CD14-positive monocyte (primary cell): ENCODE measurements at regions not wholly inside any gene's neighbourhood (a gene's known extent, or its start where the extent isn't known, plus 50 kb on each side); places are given as distances from the start of the nearest gene placed in this dataset.

Experiments
- DNase-seq, 3 donors: peaks; one replicate each; pipeline ENCODE4 v3.0.0-alpha.2; 2011 to 2022
- H2AFZ ChIP-seq: 2 replicates; pipeline ENCODE4 v1.6.0; 2012; ENCODE audit warnings: mild to moderate bottlenecking, low read depth, low read length, inconsistent platforms; ENCODE audit not compliant: insufficient read depth, poor library complexity, severe bottlenecking
- H3K27ac ChIP-seq, 2 donors: 1 replicate in 1 of 2; 2 replicates in 1 of 2; pipeline ENCODE4 v1.5.1; 2012 to 2013; ENCODE audit warnings: low read length in 2 of 2, control low read depth in 1 of 2, inconsistent platforms in 1 of 2, low read depth in 1 of 2, mild to moderate bottlenecking in 1 of 2
- H3K27me3 ChIP-seq, 2 donors: one replicate each; pipeline versions ENCODE4 v1.6.0 to v1.6.1; 2011 to 2013; ENCODE audit warnings: low read length in 2 of 2; ENCODE audit not compliant: control insufficient read depth in 2 of 2, insufficient read depth in 2 of 2
- H3K36me3 ChIP-seq, 2 donors: replicated peaks in 1 of 2; 1 replicate in 1 of 2; 2 replicates in 1 of 2; pipeline versions ENCODE4 v1.5.1 to v1.6.1; 2012 to 2013; ENCODE audit warnings: low read length in 2 of 2, control low read depth in 1 of 2, inconsistent platforms in 1 of 2, mild to moderate bottlenecking in 1 of 2; ENCODE audit not compliant: insufficient read depth in 2 of 2, control insufficient read depth in 1 of 2
- H3K4me1 ChIP-seq, 2 donors: 1 replicate in 1 of 2; 2 replicates in 1 of 2; pipeline versions ENCODE4 v1.5.1 to v1.6.1; 2012 to 2013; ENCODE audit warnings: low read length in 2 of 2, control low read depth in 1 of 2, inconsistent platforms in 1 of 2, mild to moderate bottlenecking in 1 of 2, moderate library complexity in 1 of 2; ENCODE audit not compliant: insufficient read depth in 2 of 2, control insufficient read depth in 1 of 2
- H3K4me2 ChIP-seq: replicated peaks from 2 replicates; pipeline ENCODE3; 2012; ENCODE audit warnings: low read length, moderate library complexity, mild to moderate bottlenecking; ENCODE audit not compliant: poor library complexity, severe bottlenecking; ENCODE audit errors: extremely low read depth
- H3K4me3 ChIP-seq, 3 experiments: fragments of 200-600 bp in 1 of 3; sonication (generic) in 1 of 3; replicated peaks in 1 of 3; 1 replicate in 2 of 3; 2 replicates in 1 of 3; pipeline ENCODE4 v1.5.1; 2011 to 2013; ENCODE audit warnings: low read length in 3 of 3, mild to moderate bottlenecking in 3 of 3, control low read depth in 2 of 3, low read depth in 2 of 3, inconsistent platforms in 1 of 3, moderate library complexity in 1 of 3
- H3K79me2 ChIP-seq: 2 replicates; pipeline ENCODE4 v1.6.0; 2012; ENCODE audit warnings: mild to moderate bottlenecking, control low read depth, inconsistent platforms, low read length, moderate library complexity; ENCODE audit not compliant: insufficient read depth
- H3K9ac ChIP-seq: 2 replicates; pipeline ENCODE4 v1.6.0; 2017; ENCODE audit warnings: low read length, mild to moderate bottlenecking; ENCODE audit not compliant: insufficient read depth, poor library complexity, severe bottlenecking
- H3K9me3 ChIP-seq, 2 donors: replicated peaks in 1 of 2; 1 replicate in 1 of 2; 2 replicates in 1 of 2; pipeline versions ENCODE4 v1.5.1 to v1.6.1; 2012 to 2013; ENCODE audit warnings: low read length in 2 of 2, control low read depth in 1 of 2; ENCODE audit not compliant: control insufficient read depth in 1 of 2, insufficient read depth in 1 of 2
- H4K20me1 ChIP-seq: 2 replicates; pipeline ENCODE4 v1.6.0; 2012; ENCODE audit warnings: mild to moderate bottlenecking, low read length, control low read depth, moderate library complexity; ENCODE audit not compliant: insufficient read depth
- H3K27ac Mint-ChIP-seq, 7 donors: one replicate each; pipeline ENCODE4 v1.8.0; 2020; ENCODE audit warnings: mild to moderate bottlenecking in 7 of 7, mixed read lengths in 7 of 7, moderate library complexity in 6 of 7, inconsistent platforms in 2 of 7
- H3K27me3 Mint-ChIP-seq, 3 donors: one replicate each; pipeline ENCODE4 v1.8.0; 2021 to 2022; ENCODE audit warnings: low read depth in 3 of 3, mild to moderate bottlenecking in 3 of 3, mixed read lengths in 3 of 3, moderate library complexity in 3 of 3, inconsistent platforms in 1 of 3
- H3K36me3 Mint-ChIP-seq, 2 donors: one replicate each; pipeline ENCODE4 v1.8.0; 2020; ENCODE audit warnings: mixed read lengths in 2 of 2, inconsistent platforms in 1 of 2, mild to moderate bottlenecking in 1 of 2
- H3K4me1 Mint-ChIP-seq: one replicate; pipeline ENCODE4 v1.8.0; 2020; ENCODE audit warnings: mild to moderate bottlenecking, mixed read lengths
- H3K4me3 Mint-ChIP-seq, 2 donors: one replicate each; pipeline ENCODE4 v1.8.0; 2020; ENCODE audit warnings: mild to moderate bottlenecking in 2 of 2, mixed read lengths in 2 of 2, moderate library complexity in 1 of 2
- H3K9me3 Mint-ChIP-seq, 7 donors: one replicate each; pipeline ENCODE4 v1.8.0; 2020 to 2022; ENCODE audit warnings: mixed read lengths in 7 of 7, mild to moderate bottlenecking in 6 of 7, moderate library complexity in 6 of 7, inconsistent platforms in 2 of 7
- WGBS: methylation state at CpG from one replicate; pipeline ENCODE4 v1.1.5; 2013; ENCODE audit warnings: missing lambda C conversion rate; ENCODE audit not compliant: insufficient coverage; 5-methylcytosine and 5-hydroxymethylcytosine counted together
- intact Hi-C, 2 donors: fragments of 100-400 bp; cut with micrococcal nuclease; formaldehyde crosslinking; loops; one replicate each; pipeline versions ENCODE4 v1.15.0 to v1.15.1; 2023
- TF ChIP-seq, protein P1 (sequence below): fragments of 200-600 bp; IDR thresholded peaks from one replicate; pipeline ENCODE4 v1.8.0; 2022; ENCODE audit warnings: antibody characterized with exemption, mild to moderate bottlenecking

DNA sequence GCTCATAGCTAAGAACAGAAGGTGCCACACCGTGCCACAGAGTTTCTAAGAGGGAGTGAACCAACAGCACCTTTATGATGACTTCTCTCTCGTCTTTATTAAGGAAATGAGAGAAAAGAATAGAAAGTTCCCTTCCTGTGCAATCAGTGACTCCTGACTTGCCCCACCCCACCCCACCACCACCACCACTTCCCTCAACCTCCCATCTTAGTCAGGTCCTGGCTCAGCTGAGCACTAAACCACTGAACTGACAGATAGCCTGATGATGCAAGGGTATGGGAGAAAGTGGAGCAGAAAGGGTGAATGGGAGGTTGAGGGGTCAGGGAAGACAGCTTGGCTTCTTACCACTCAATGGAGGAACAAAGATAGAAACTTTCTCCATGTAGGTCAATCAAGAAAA, 75.2 kb upstream of the RMDN2 start:
- Histone ChIP-seq H2AFZ (no peak overlapping the region), H3K4me2 (no peak overlapping the region), H3K4me3 (no peak overlapping the region), H3K9ac (no peak overlapping the region), H3K9me3 (no peaks in the 10 kb centered on the region), H3K27me3 (no peaks in the 10 kb centered on the region), H4K20me1 (no peaks in the 10 kb centered on the region), H3K4me1 (peaks cover 27 to 41% of the 10 kb centered on the region in 2 donors), H3K36me3 (no peaks in the 10 kb centered on the region), H3K79me2 (no peaks in the 10 kb centered on the region), H3K27ac (peak overlapping the region in 1 of 2 donors; percentile 14)
- TF ChIP-seq, protein P1, sequence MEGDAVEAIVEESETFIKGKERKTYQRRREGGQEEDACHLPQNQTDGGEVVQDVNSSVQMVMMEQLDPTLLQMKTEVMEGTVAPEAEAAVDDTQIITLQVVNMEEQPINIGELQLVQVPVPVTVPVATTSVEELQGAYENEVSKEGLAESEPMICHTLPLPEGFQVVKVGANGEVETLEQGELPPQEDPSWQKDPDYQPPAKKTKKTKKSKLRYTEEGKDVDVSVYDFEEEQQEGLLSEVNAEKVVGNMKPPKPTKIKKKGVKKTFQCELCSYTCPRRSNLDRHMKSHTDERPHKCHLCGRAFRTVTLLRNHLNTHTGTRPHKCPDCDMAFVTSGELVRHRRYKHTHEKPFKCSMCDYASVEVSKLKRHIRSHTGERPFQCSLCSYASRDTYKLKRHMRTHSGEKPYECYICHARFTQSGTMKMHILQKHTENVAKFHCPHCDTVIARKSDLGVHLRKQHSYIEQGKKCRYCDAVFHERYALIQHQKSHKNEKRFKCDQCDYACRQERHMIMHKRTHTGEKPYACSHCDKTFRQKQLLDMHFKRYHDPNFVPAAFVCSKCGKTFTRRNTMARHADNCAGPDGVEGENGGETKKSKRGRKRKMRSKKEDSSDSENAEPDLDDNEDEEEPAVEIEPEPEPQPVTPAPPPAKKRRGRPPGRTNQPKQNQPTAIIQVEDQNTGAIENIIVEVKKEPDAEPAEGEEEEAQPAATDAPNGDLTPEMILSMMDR = no peak
- peak overlapping the region in 5 of 7 donors; percentile 25 to 86 (median 63) for H3K27ac Mint-ChIP-seq
- peak; percentile 37 to 81 (median 71) for DNase-seq
- peak overlapping the region in 1 of 2 donors; percentile 36 for H3K4me3 Mint-ChIP-seq
- peaks cover 0 to 4% (median 3%) of the 10 kb centered on the region in 3 donors for H3K27me3 Mint-ChIP-seq
- H3K9me3 Mint-ChIP-seq = peaks cover 0 to 4% (median 0%) of the 10 kb centered on the region in 7 donors
- peaks cover 42% of the 10 kb centered on the region for H3K4me1 Mint-ChIP-seq
- no CpG with 5 or more reads among the region's 2 CpGs for WGBS
- H3K36me3 Mint-ChIP-seq = peaks cover 0 to 2% of the 10 kb centered on the region in 2 donors
- intact Hi-C loops = no loop called here

DNA sequence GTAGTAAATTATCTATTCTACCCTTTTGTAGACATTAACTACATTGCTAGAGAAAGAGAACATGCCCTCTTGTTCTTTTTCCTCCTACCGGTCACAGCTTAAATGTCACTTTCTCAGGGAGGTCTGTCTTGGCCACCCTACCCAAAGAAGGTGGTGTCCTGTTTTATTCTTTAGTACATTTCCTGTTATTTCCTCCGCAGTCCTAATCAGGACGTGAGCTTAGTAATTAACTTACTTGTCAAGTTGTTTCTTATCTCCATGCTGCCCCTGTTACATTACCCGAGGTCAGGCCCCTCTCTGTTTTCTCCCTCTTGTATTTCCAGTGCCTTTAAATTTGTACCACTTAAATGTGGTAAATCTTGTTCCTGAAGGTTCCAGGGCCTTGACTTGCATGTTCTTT, 73.7 kb upstream of the RMDN2 start:
- TF ChIP-seq, protein P1 = no peak
- H3K4me2 ChIP-seq = no peak overlapping the region
- H3K36me3 Mint-ChIP-seq = peaks cover 0 to 2% of the 10 kb centered on the region in 2 donors
- peaks cover 0 to 4% (median 3%) of the 10 kb centered on the region in 3 donors for H3K27me3 Mint-ChIP-seq
- H3K4me3 ChIP-seq = no peak overlapping the region
- peaks cover 0 to 4% (median 0%) of the 10 kb centered on the region in 7 donors for H3K9me3 Mint-ChIP-seq
- H3K27ac ChIP-seq = no peak overlapping the region
- H3K9ac ChIP-seq = no peak overlapping the region
- intact Hi-C loops = no loop called here
- no peaks in the 10 kb centered on the region for H3K36me3 ChIP-seq
- H3K27ac Mint-ChIP-seq = peak overlapping the region in 1 of 7 donors; percentile 63
- no peak for DNase-seq
- H3K27me3 ChIP-seq = no peaks in the 10 kb centered on the region
- no peaks in the 10 kb centered on the region for H3K79me2 ChIP-seq
- no peak overlapping the region for H2AFZ ChIP-seq
- 14% methylated on average over 3 of the region's 4 CpGs for WGBS
- H4K20me1 ChIP-seq = no peaks in the 10 kb centered on the region
- no peaks in the 10 kb centered on the region for H3K9me3 ChIP-seq
- H3K4me3 Mint-ChIP-seq = peak overlapping the region in 1 of 2 donors; percentile 31
- H3K4me1 ChIP-seq = peaks cover 42 to 56% of the 10 kb centered on the region in 2 donors
- H3K4me1 Mint-ChIP-seq = peaks cover 57% of the 10 kb centered on the region
